OCI-LY7 (cell line): ENCODE measurements at regions not wholly inside any gene's neighbourhood (a gene's known extent, or its start where the extent isn't known, plus 50 kb on each side); places are given as distances from the start of the nearest gene placed in this dataset.

Experiments used
- CTCF ChIP-seq: fragments of 200-600 bp; sonication (generic); conservative IDR thresholded peaks from 2 replicates; pipeline ENCODE4 v1.5.1; 2014; ENCODE audit warnings: mild to moderate bottlenecking, antibody characterized with exemption, low read length, moderate library complexity, mixed read lengths
- EZH2phosphoT487 ChIP-seq: fragments of 200-600 bp; sonication (generic); IDR thresholded peaks from 2 replicates; pipeline ENCODE4 v1.6.1; 2018; ENCODE audit warnings: low read depth, borderline replicate concordance, mild to moderate bottlenecking, mixed run types, antibody characterized with exemption, low read length, moderate library complexity, mixed read lengths

GRCh38 chr3:177484926-177485325, 287.6 kb upstream of the TBL1XR1 start:
- TF ChIP-seq CTCF (no peak), EZH2phosphoT487 (no peak)
